ENCODE measurements at regions not wholly inside any gene's neighbourhood (a gene's known extent, or its start where the extent isn't known, plus 50 kb on each side); places are given as distances from the start of the nearest gene placed in this dataset.

- Histone ChIP-seq H3K36me3 (ENCODE audit: control insufficient read depth in 1 of 2, insufficient read depth in 2 of 2, low read length in 2 of 2) (no peaks in the 10 kb centered on the region), H3K4me1 (ENCODE audit: control insufficient read depth in 1 of 2, insufficient read depth in 2 of 2, low read length in 2 of 2) (no peaks in the 10 kb centered on the region), H3K27me3 (ENCODE audit: low read depth, low read length) (no peaks in the 10 kb centered on the region), H3K9me3 (ENCODE audit: control insufficient read depth in 1 of 2, low read length in 2 of 2) (no peaks in the 10 kb centered on the region), H3K27ac (ENCODE audit: low read length) (no peak overlapping the region), H3K4me3 (ENCODE audit: low read depth in 1 of 2, low read length in 2 of 2) (no peak overlapping the region)
Measured at GRCh38 chr1:23614032-23614660, 54.8 kb upstream of the ID3 start.

- Histone ChIP-seq H3K4me1 (ENCODE audit: control insufficient read depth in 1 of 2, insufficient read depth in 2 of 2, low read length in 2 of 2) (no peaks in the 10 kb centered on the region), H3K27me3 (ENCODE audit: low read depth, low read length) (no peaks in the 10 kb centered on the region), H3K27ac (ENCODE audit: low read length) (no peak overlapping the region), H3K4me3 (ENCODE audit: low read depth in 1 of 2, low read length in 2 of 2) (no peak overlapping the region), H3K9me3 (ENCODE audit: control insufficient read depth in 1 of 2, low read length in 2 of 2) (no peaks in the 10 kb centered on the region), H3K36me3 (ENCODE audit: control insufficient read depth in 1 of 2, insufficient read depth in 2 of 2, low read length in 2 of 2) (no peaks in the 10 kb centered on the region)
Measured at GRCh38 chr1:23613191-23614031, 54.1 kb upstream of the ID3 start.

GRCh38 chr1:23611601-23612327, 52.5 kb upstream of the ID3 start:
- H3K4me1 ChIP-seq (ENCODE audit: control insufficient read depth in 1 of 2, insufficient read depth in 2 of 2, low read length in 2 of 2) = no peaks in the 10 kb centered on the region
- no peaks in the 10 kb centered on the region for H3K9me3 ChIP-seq (ENCODE audit: control insufficient read depth in 1 of 2, low read length in 2 of 2)
- no peaks in the 10 kb centered on the region for H3K27me3 ChIP-seq (ENCODE audit: low read depth, low read length)
- H3K4me3 ChIP-seq (ENCODE audit: low read depth in 1 of 2, low read length in 2 of 2) = no peak overlapping the region
- H3K36me3 ChIP-seq (ENCODE audit: control insufficient read depth in 1 of 2, insufficient read depth in 2 of 2, low read length in 2 of 2) = no peaks in the 10 kb centered on the region
- no peak overlapping the region for H3K27ac ChIP-seq (ENCODE audit: low read length)

- H3K36me3 ChIP-seq (ENCODE audit: control insufficient read depth in 1 of 2, insufficient read depth in 2 of 2, low read length in 2 of 2) = no peaks in the 10 kb centered on the region
Measured at GRCh38 chr1:23610677-23611076, 51.4 kb upstream of the ID3 start.

GRCh38 chr1:23609971-23610370, 50.7 kb upstream of the ID3 start:
- no peaks in the 10 kb centered on the region for H3K36me3 ChIP-seq (ENCODE audit: control insufficient read depth in 1 of 2, insufficient read depth in 2 of 2, low read length in 2 of 2)
- H3K27ac ChIP-seq (ENCODE audit: low read length) = no peak overlapping the region
- H3K4me1 ChIP-seq (ENCODE audit: control insufficient read depth in 1 of 2, insufficient read depth in 2 of 2, low read length in 2 of 2) = no peaks in the 10 kb centered on the region
- H3K27me3 ChIP-seq (ENCODE audit: low read depth, low read length) = no peaks in the 10 kb centered on the region
- no peak overlapping the region for H3K4me3 ChIP-seq (ENCODE audit: low read depth in 1 of 2, low read length in 2 of 2)
- H3K9me3 ChIP-seq (ENCODE audit: control insufficient read depth in 1 of 2, low read length in 2 of 2) = no peaks in the 10 kb centered on the region

More at GRCh38 chr1:23610677-23611076, 51.4 kb upstream of the ID3 start:
- Histone ChIP-seq H3K4me3 (ENCODE audit: low read depth in 1 of 2, low read length in 2 of 2) (no peak overlapping the region), H3K27me3 (ENCODE audit: low read depth, low read length) (no peaks in the 10 kb centered on the region), H3K27ac (ENCODE audit: low read length) (no peak overlapping the region), H3K9me3 (ENCODE audit: control insufficient read depth in 1 of 2, low read length in 2 of 2) (no peaks in the 10 kb centered on the region), H3K4me1 (ENCODE audit: control insufficient read depth in 1 of 2, insufficient read depth in 2 of 2, low read length in 2 of 2) (no peaks in the 10 kb centered on the region)

All from muscle layer of duodenum (tissue), 2 donors.